ENCODE measurements at regions not wholly inside any gene's neighbourhood (a gene's known extent, or its start where the extent isn't known, plus 50 kb on each side); places are given as distances from the start of the nearest gene placed in this dataset.

DNA sequence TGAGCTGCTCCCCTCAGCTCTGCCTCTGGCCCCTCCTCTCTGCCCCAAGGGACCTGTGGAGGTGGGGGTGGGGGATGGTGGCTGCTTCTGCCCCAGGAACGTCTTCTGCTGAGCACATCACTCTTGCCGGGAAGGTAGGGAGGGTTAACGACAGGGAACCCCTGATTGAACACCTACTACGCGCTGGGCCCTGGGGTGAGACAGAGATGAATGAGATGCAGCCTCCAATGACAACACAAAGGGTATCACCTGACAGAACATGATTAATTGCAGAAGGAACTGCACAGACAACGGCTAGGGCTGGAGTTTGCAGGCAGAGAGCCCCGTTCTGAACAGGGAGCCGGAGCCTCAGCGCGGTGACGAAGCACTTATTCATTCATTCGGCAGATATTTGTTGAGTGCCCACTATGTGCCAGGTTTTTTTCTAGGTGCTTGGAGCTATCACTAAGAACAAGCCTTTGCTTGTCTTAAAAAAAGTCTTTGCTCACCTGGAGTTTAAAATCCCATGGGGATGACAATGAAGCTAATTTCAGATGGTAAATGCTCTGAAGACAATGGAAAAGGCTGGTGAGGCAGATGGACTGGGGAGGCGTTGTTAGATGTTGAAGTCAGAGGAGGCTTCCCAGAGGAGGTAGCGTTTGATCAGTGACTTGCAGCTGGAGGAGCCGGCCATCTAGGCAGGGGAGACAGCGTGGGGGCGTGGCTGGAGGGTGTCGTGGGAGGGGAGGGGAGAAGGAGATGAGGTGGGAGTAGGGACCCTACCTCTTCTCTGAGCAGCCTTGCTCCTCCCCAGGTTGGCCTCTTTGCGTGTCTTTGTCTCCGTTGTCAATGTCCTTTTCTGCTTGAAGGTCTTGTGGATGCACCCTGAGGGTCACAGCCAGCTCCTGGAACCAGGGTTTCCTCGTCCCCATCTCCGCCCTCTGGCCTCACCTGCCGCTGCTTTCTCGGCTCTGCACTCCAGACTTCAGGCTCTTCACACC lies 103.1 kb upstream of the CSF3R start:
- CTCF ChIA-PET = interaction anchor here (1.2 to 1.9 kb wide), 2 partner anchors 10 to 12 kb away, joined by 3 to 12 read pairs; no protein-coding TSS in a partner anchor
- POLR2A ChIA-PET = no interaction called here
- no peak for TF ChIP-seq CTCF (IDR thresholded peaks at IDR 0.05; ENCODE audit: insufficient read depth, low read length, missing control alignments)
- DNase-seq (ENCODE audit: low read depth, low spot score) = no peak
- H3K4me3 ChIP-seq (ENCODE audit: low read depth, low read length) = no peak overlapping the region

GRCh38 chr1:36584874-36585453 lies 102.3 kb upstream of the CSF3R start:
- no peak overlapping the region for H3K4me3 ChIP-seq (ENCODE audit: low read depth, low read length)
- CTCF ChIA-PET = interaction anchor here (1.2 to 1.9 kb wide), 3 partner anchors 9 to 11 kb away, joined by 3 to 12 read pairs (median 3); no protein-coding TSS in a partner anchor
- no peak for TF ChIP-seq CTCF (IDR thresholded peaks at IDR 0.05; ENCODE audit: insufficient read depth, low read length, missing control alignments)
- POLR2A ChIA-PET = no interaction called here
- no peak for DNase-seq (ENCODE audit: low read depth, low spot score)

DNA sequence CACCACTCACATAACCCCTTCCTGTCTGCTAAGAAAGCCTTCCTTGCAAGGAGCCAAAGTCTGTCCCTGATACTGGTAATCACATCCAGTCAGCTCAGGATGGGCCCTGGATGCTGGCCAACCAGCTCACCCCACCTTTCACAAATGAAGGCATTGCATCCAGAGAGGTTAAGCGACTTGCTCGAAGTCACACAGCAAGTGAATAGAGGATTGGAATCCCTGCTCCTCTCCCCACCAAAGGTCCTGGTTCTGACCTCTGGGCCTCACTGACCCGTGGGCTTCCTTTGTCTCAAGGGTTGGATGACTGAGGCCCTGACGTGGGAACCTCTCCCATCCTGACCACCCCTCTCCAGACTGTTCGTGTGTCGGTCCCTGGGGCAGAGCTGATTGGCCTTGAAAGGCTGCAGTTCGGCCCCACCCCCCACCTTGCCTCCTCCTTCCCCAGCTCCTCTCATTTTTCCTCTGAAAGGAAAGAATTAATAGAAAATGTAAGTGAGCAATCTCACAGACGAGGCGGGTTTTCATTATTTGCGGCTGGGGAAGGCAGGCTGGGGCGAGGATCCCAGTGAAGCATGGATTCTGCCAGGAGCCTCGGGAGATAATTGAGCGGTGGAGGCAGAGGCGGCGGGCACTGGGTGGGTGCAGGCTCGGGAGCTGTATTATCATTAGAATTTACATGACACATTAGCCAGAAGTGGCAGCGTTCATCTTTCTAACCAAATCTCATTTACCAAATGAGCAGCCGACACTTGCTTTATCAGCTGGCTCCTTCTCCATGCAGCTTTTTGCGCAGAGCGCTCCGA lies 101.5 kb upstream of the CSF3R start:
- DNase-seq (ENCODE audit: low read depth, low spot score) = no peak
- no peak for TF ChIP-seq CTCF (IDR thresholded peaks at IDR 0.05; ENCODE audit: insufficient read depth, low read length, missing control alignments)
- ChIA-PET CTCF (interaction anchor here (1.3 to 1.9 kb wide), 2 partner anchors 8 to 10 kb away, joined by 3 to 12 read pairs; no protein-coding TSS in a partner anchor), POLR2A (no interaction called here)
- H3K4me3 ChIP-seq (ENCODE audit: low read depth, low read length) = no peak overlapping the region

DNA sequence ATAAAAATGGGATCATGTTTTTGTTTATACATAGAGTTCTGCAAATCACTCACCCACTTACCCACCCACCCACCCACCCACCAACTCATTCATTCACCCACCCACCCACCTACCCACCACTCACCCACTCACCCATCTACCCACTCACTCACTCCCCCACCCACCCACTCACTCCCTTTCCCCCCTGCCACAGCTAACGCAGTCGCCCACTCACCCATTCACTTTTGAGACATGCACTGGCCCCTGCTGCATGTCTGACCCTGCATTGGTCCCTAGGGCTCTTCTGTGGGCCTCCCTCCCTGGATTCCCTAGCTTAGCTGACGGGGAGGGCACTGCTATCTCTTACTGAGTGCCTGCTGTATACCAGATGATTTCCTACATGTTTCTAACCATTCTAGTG lies 100.4 kb upstream of the CSF3R start:
- no peak for DNase-seq (ENCODE audit: low read depth, low spot score)
- CTCF ChIA-PET = interaction anchor here (1.4 kb wide), 1 partner anchor 9 kb away, joined by 5 read pairs; no protein-coding TSS in a partner anchor
- POLR2A ChIA-PET = no interaction called here
- TF ChIP-seq CTCF (IDR thresholded peaks at IDR 0.05; ENCODE audit: insufficient read depth, low read length, missing control alignments) = no peak
- no peak overlapping the region for H3K4me3 ChIP-seq (ENCODE audit: low read depth, low read length)

- no peak overlapping the region for H3K4me3 ChIP-seq (ENCODE audit: low read depth, low read length)
- DNase-seq (ENCODE audit: low read depth, low spot score) = no peak
- no peak for TF ChIP-seq CTCF (IDR thresholded peaks at IDR 0.05; ENCODE audit: insufficient read depth, low read length, missing control alignments)
- ChIA-PET POLR2A (no interaction called here), CTCF (interaction anchor here (1.4 kb wide), 1 partner anchor 8 kb away, joined by 5 read pairs; no protein-coding TSS in a partner anchor)
Measured at GRCh38 chr1:36582066-36582755, 99.5 kb upstream of the CSF3R start.

Data from AG04449 (cell line).